ENCODE measurements at regions not wholly inside any gene's neighbourhood (a gene's known extent, or its start where the extent isn't known, plus 50 kb on each side); places are given as distances from the start of the nearest gene placed in this dataset.

DNA sequence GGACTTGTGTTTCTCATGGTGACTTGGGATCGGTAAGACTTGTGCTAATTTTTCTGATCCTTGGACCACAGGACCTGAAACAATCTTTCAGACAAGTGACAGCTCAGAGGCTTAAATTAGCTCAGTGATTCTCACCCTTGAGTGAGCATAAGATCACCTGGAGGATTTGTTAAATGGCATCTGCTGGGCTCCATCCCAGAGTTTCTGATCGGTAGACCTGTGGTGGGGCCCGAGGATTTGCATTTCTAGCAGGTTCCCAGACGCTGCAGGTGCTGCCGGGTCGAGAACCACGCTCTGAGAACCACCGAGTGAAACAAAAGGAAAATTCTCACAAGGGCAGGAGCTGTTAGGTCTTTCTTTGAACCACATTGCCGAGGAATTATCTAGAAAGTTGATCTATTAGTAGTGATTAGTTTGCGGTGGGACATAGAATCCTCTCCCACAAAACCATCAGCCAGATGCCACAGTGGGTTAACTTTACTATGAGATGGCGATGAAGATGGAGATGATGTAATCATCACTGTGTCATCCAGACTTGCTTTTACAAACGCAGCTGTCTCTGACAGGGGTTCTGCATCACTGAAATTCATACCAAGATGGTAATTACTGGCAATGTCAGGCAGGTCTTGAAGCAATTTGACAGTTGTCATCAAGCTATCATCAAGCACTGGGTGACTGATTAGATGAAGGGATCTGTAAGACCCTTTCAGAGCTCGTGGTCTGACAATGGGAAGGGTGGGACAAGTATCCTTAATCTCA is 184.0 kb downstream of the AACS start:
- no peak overlapping the region for H4K8ac ChIP-seq (replicated peaks; ENCODE audit: insufficient read length, low read depth, low read length)
- no peak overlapping the region for H3K18ac ChIP-seq (ENCODE audit: insufficient read length, low read depth, low read length)
- no peak overlapping the region for H3K9ac ChIP-seq (ENCODE audit: extremely low read depth, insufficient read length, low read length)
- H3K79me2 ChIP-seq (ENCODE audit: insufficient read depth, low read length), result peaks cover 1% of the 10 kb centered on the region; the same call in 1 of the 2 replicates
- H3K56ac ChIP-seq (ENCODE audit: insufficient read length, low read depth, low read length), result no peak overlapping the region
- no peaks in the 10 kb centered on the region for H3K23me2 ChIP-seq (ENCODE audit: insufficient read length, low read depth, low read length, poor library complexity, severe bottlenecking)
- no peak overlapping the region for H3K14ac ChIP-seq (ENCODE audit: insufficient read depth, low read length)
- H4K91ac ChIP-seq (ENCODE audit: insufficient read length, low read depth, low read length), result no peak overlapping the region
- H3K27me3 ChIP-seq (ENCODE audit: insufficient read depth, low read length), result no peaks in the 10 kb centered on the region
- no peak overlapping the region for H3K23ac ChIP-seq (ENCODE audit: insufficient read length, low read depth, low read length)
- no peak overlapping the region for H3K27ac ChIP-seq (ENCODE audit: insufficient read length, low read depth, low read length)
- no peak overlapping the region for H3K4ac ChIP-seq (ENCODE audit: low read depth, low read length)
- H3K4me1 Mint-ChIP-seq, result peaks cover 9 to 20% of the 10 kb centered on the region in 2 experiments
- H3K9me3 Mint-ChIP-seq, result no peaks in the 10 kb centered on the region
- peaks cover 0 to 17% (median 0%) of the 10 kb centered on the region in 3 experiments; a peak in 3 of 7 replicates for H3K36me3 Mint-ChIP-seq (ENCODE audit: insufficient read depth in 1 of 3, low read depth in 3 of 3)
- H3K9me3 ChIP-seq (ENCODE audit: control insufficient read depth, low read depth, low read length), result no peaks in the 10 kb centered on the region
- no peak overlapping the region for H2AFZ ChIP-seq (ENCODE audit: low read length)
- DNase-seq, result no peak
- no peak overlapping the region for H4K5ac ChIP-seq (ENCODE audit: insufficient read length, low read depth, low read length)
- peaks cover 5% of the 10 kb centered on the region for H3K27me3 Mint-ChIP-seq (ENCODE audit: low read depth)
- no peak overlapping the region for H2BK20ac ChIP-seq (ENCODE audit: low read depth, low read length, poor library complexity, severe bottlenecking)
- H3K4me1 ChIP-seq (ENCODE audit: insufficient read depth, low read length), result no peaks in the 10 kb centered on the region; the same call in 1 of the 2 replicates
- no peak overlapping the region for H2BK120ac ChIP-seq (ENCODE audit: low read depth, low read length, poor library complexity, severe bottlenecking)
- H3K4me2 ChIP-seq (ENCODE audit: insufficient read depth, insufficient read length, low read length), result no peak overlapping the region
- H2BK12ac ChIP-seq (ENCODE audit: insufficient read length, low read depth, low read length), result no peak overlapping the region
- no peak overlapping the region for H3T11ph ChIP-seq (ENCODE audit: low read length)
- H2BK5ac ChIP-seq (ENCODE audit: insufficient read length, low read length), result no peak overlapping the region
- H2AK5ac ChIP-seq (ENCODE audit: insufficient read length, low read length), result no peak overlapping the region
- no peaks in the 10 kb centered on the region for H4K20me1 ChIP-seq (ENCODE audit: control insufficient read depth, insufficient read depth, insufficient read length)
- no peak overlapping the region for H3K4me3 Mint-ChIP-seq
- TF ChIP-seq, protein P1, sequence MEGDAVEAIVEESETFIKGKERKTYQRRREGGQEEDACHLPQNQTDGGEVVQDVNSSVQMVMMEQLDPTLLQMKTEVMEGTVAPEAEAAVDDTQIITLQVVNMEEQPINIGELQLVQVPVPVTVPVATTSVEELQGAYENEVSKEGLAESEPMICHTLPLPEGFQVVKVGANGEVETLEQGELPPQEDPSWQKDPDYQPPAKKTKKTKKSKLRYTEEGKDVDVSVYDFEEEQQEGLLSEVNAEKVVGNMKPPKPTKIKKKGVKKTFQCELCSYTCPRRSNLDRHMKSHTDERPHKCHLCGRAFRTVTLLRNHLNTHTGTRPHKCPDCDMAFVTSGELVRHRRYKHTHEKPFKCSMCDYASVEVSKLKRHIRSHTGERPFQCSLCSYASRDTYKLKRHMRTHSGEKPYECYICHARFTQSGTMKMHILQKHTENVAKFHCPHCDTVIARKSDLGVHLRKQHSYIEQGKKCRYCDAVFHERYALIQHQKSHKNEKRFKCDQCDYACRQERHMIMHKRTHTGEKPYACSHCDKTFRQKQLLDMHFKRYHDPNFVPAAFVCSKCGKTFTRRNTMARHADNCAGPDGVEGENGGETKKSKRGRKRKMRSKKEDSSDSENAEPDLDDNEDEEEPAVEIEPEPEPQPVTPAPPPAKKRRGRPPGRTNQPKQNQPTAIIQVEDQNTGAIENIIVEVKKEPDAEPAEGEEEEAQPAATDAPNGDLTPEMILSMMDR (conservative IDR thresholded peaks at IDR 0.05), result no peak
- H3K27ac Mint-ChIP-seq, result peak overlapping the region in 1 of 3 experiments; percentile 52; a peak in 1 of 7 replicates
- no peak overlapping the region for H2BK15ac ChIP-seq (ENCODE audit: low read depth, low read length)
- no peaks in the 10 kb centered on the region for H3K79me1 ChIP-seq (ENCODE audit: insufficient read depth, low read depth, low read length, poor library complexity, severe bottlenecking)
- WGBS (ENCODE audit: extremely low coverage, insufficient read length, low lambda C conversion rate), result no CpG with 5 or more reads among the region's 13 CpGs

Measured in H9 (cell line).